IMR-90 (cell line): ENCODE measurements at regions not wholly inside any gene's neighbourhood (a gene's known extent, or its start where the extent isn't known, plus 50 kb on each side); places are given as distances from the start of the nearest gene placed in this dataset.

Experiments used
- ATAC-seq: fragments of 200-7000 bp; cut with Tn5 transposase; 2 replicates; pipeline ENCODE4 v1.9.1; 2020; ENCODE audit warnings: low read depth, mild to moderate bottlenecking, moderate library complexity
- BruUV-seq: library from RNA; stranded (reverse); fragments of 400-500 nt; replicated peaks from 2 replicates; lab custom pipeline; 2021; lab: Mats Ljungman, UMichigan
- CTCF ChIA-PET: fragments of 300-600 bp; formaldehyde crosslinking; extraction: SDS; loops from one replicate; lab custom pipeline; 2021; ENCODE audit warnings: antibody characterized with exemption; lab: Yijun Ruan, JAX
- POLR2A ChIA-PET: fragments of 300-600 bp; sonication (Branson Sonifier 250); formaldehyde crosslinking; loops from one replicate; lab custom pipeline; 2022; ENCODE audit warnings: antibody characterized with exemption; ENCODE audit not compliant: unreplicated experiment; lab: Charles Lee
- DNase-seq: peaks from one replicate; pipeline ENCODE4 v3.0.0; 2013
- H2AFZ ChIP-seq: replicated peaks from 2 replicates; pipeline ENCODE3; 2013; ENCODE audit warnings: low read length, mild to moderate bottlenecking; ENCODE audit not compliant: poor library complexity
- H2AK5ac ChIP-seq: 2 replicates; pipeline ENCODE4 v1.6.1; 2013; ENCODE audit warnings: low read depth, low read length, inconsistent platforms
- H2AK9ac ChIP-seq: replicated peaks from 2 replicates; pipeline ENCODE3; 2013; ENCODE audit warnings: mild to moderate bottlenecking, low read depth, low read length, moderate library complexity; ENCODE audit not compliant: poor library complexity
- H2BK120ac ChIP-seq: 2 replicates; pipeline ENCODE4 v1.6.1; 2013; ENCODE audit warnings: low read depth, low read length, inconsistent platforms
- H2BK15ac ChIP-seq: 3 replicates; pipeline ENCODE4 v1.6.1; 2013; ENCODE audit warnings: low read depth, low read length, inconsistent platforms
- H2BK20ac ChIP-seq: 2 replicates; pipeline ENCODE4 v1.6.1; 2013; ENCODE audit warnings: low read depth, mild to moderate bottlenecking, inconsistent platforms, low read length, moderate library complexity
- H2BK5ac ChIP-seq: 2 replicates; pipeline ENCODE4 v1.6.1; 2013; ENCODE audit warnings: mild to moderate bottlenecking, low read depth, low read length, inconsistent platforms; ENCODE audit not compliant: poor library complexity, severe bottlenecking
- H3K14ac ChIP-seq: replicated peaks from 2 replicates; pipeline ENCODE4 v1.6.1; 2013; ENCODE audit warnings: low read depth, low read length, inconsistent platforms
- H3K18ac ChIP-seq: 2 replicates; pipeline ENCODE4 v1.6.1; 2013; ENCODE audit warnings: low read depth, low read length, control low read depth
- H3K23ac ChIP-seq: 2 replicates; pipeline ENCODE4 v1.6.1; 2013; ENCODE audit warnings: low read depth, low read length, inconsistent platforms
- H3K27ac ChIP-seq: 2 replicates; pipeline ENCODE4 v1.5.1; 2013; ENCODE audit warnings: mild to moderate bottlenecking, control low read depth, low read length; ENCODE audit not compliant: insufficient read depth
- H3K27me3 ChIP-seq: 2 replicates; pipeline ENCODE4 v1.6.1; 2013; ENCODE audit warnings: low read length; ENCODE audit not compliant: control insufficient read depth, insufficient read depth
- H3K36me3 ChIP-seq: 2 replicates; pipeline ENCODE4 v1.6.1; 2013; ENCODE audit warnings: low read length, mixed read lengths; ENCODE audit not compliant: control insufficient read depth, insufficient read depth
- H3K4ac ChIP-seq: 2 replicates; pipeline ENCODE4 v1.6.1; 2013; ENCODE audit warnings: low read depth, low read length, inconsistent platforms
- H3K4me1 ChIP-seq: 2 replicates; pipeline ENCODE4 v1.6.1; 2013; ENCODE audit warnings: low read length, mixed read lengths; ENCODE audit not compliant: control insufficient read depth, insufficient read depth
- H3K4me2 ChIP-seq: 2 replicates; pipeline ENCODE4 v1.6.1; 2013; ENCODE audit warnings: low read depth, mild to moderate bottlenecking, control low read depth, low read length, moderate library complexity
- H3K4me3 ChIP-seq: 2 replicates; pipeline ENCODE4 v1.5.1; 2013; ENCODE audit warnings: low read depth, mild to moderate bottlenecking, control low read depth, low read length, moderate library complexity; ENCODE audit not compliant: insufficient read depth
- H3K56ac ChIP-seq: 2 replicates; pipeline ENCODE4 v1.6.1; 2013; ENCODE audit warnings: low read length, inconsistent platforms; ENCODE audit not compliant: insufficient read depth; ENCODE audit errors: extremely low read depth
- H3K79me1 ChIP-seq, 2 experiments: 2 replicates each; pipeline ENCODE4 v1.6.1; 2013; ENCODE audit warnings: low read length in 2 of 2, inconsistent platforms in 1 of 2, low read depth in 1 of 2
- H3K9ac ChIP-seq: 2 replicates; pipeline ENCODE4 v1.6.1; 2013; ENCODE audit warnings: low read depth, low read length, control low read depth
- H3K9me1 ChIP-seq: 2 replicates; pipeline ENCODE4 v1.6.1; 2013; ENCODE audit warnings: low read length, inconsistent platforms; ENCODE audit not compliant: insufficient read depth
- H3K9me3 ChIP-seq: 2 replicates; pipeline ENCODE4 v1.6.1; 2013; ENCODE audit warnings: low read length; ENCODE audit not compliant: control insufficient read depth, insufficient read depth
- H4K20me1 ChIP-seq: 2 replicates; pipeline ENCODE4 v1.6.1; 2013; ENCODE audit warnings: low read length, inconsistent platforms; ENCODE audit not compliant: insufficient read depth
- H4K5ac ChIP-seq: 2 replicates; pipeline ENCODE4 v1.6.1; 2013; ENCODE audit warnings: mild to moderate bottlenecking, low read depth, low read length, control low read depth
- H4K8ac ChIP-seq, 2 experiments: 2 replicates each; pipeline ENCODE4 v1.6.1; 2013; ENCODE audit warnings: low read depth in 2 of 2, low read length in 2 of 2, control low read depth in 1 of 2, inconsistent platforms in 1 of 2
- H4K91ac ChIP-seq: 2 replicates; pipeline ENCODE4 v1.6.1; 2013; ENCODE audit warnings: low read depth, low read length, inconsistent platforms; ENCODE audit not compliant: insufficient read depth
- BHLHE40 ChIP-seq: fragments of 150-350 bp; IDR thresholded peaks from 2 replicates; pipeline ENCODE4 v1.6.1; 2016; ENCODE audit warnings: mild to moderate bottlenecking, low read depth, low read length
- CEBPB ChIP-seq: IDR thresholded peaks from 2 replicates; pipeline ENCODE4 v1.6.1; 2012; ENCODE audit warnings: low read depth, low read length, improper control_type of control experiment
- CHD1 ChIP-seq: IDR thresholded peaks from 2 replicates; pipeline ENCODE4 v1.6.1; 2012; ENCODE audit warnings: low read depth, low read length, improper control_type of control experiment
- CTCF ChIP-seq: conservative IDR thresholded peaks from 2 replicates; pipeline ENCODE4 v1.5.1; 2012; ENCODE audit warnings: mild to moderate bottlenecking, low read depth, low read length, improper control_type of control experiment
- ELK1 ChIP-seq: fragments of 150-350 bp; IDR thresholded peaks from 2 replicates; pipeline ENCODE4 v1.6.1; 2016; ENCODE audit warnings: low read depth, mild to moderate bottlenecking, low read length, moderate library complexity, borderline replicate concordance
- FOS ChIP-seq: fragments of 150-350 bp; IDR thresholded peaks from 2 replicates; pipeline ENCODE4 v1.6.1; 2016; ENCODE audit warnings: low read depth, low read length
- MAFK ChIP-seq: IDR thresholded peaks from 2 replicates; pipeline ENCODE4 v1.6.1; 2012; ENCODE audit warnings: low read depth, low read length, improper control_type of control experiment
- MAZ ChIP-seq: IDR thresholded peaks from 2 replicates; pipeline ENCODE4 v1.6.1; 2012; ENCODE audit warnings: low read depth, mild to moderate bottlenecking, low read length, improper control_type of control experiment, moderate library complexity, borderline replicate concordance
- MXI1 ChIP-seq: IDR thresholded peaks from 2 replicates; pipeline ENCODE4 v1.6.1; 2012; ENCODE audit warnings: low read depth, mild to moderate bottlenecking, low read length, moderate library complexity, borderline replicate concordance
- NFE2L2 ChIP-seq: fragments of 150-350 bp; IDR thresholded peaks from 2 replicates; pipeline ENCODE4 v1.6.1; 2016; ENCODE audit warnings: low read depth, mild to moderate bottlenecking, low read length
- POLR2A ChIP-seq: IDR thresholded peaks from 2 replicates; pipeline ENCODE4 v1.6.1; 2012; ENCODE audit warnings: mild to moderate bottlenecking, low read depth, low read length
- RAD21 ChIP-seq: IDR thresholded peaks from 2 replicates; pipeline ENCODE4 v1.6.1; 2012; ENCODE audit warnings: low read length, improper control_type of control experiment
- RCOR1 ChIP-seq: IDR thresholded peaks from 2 replicates; pipeline ENCODE4 v1.6.1; 2012; ENCODE audit warnings: mild to moderate bottlenecking, low read length, improper control_type of control experiment; ENCODE audit not compliant: insufficient replicate concordance
- RFX5 ChIP-seq: IDR thresholded peaks from 2 replicates; pipeline ENCODE4 v1.8.0; 2012; ENCODE audit warnings: low read depth, mild to moderate bottlenecking, low read length, moderate library complexity
- SMC3 ChIP-seq: fragments of 150-350 bp; IDR thresholded peaks from 2 replicates; pipeline ENCODE4 v1.6.1; 2016; ENCODE audit warnings: low read depth, mild to moderate bottlenecking, antibody characterized with exemption, low read length, moderate library complexity
- USF2 ChIP-seq: fragments of 150-350 bp; IDR thresholded peaks from 2 replicates; pipeline ENCODE4 v1.6.1; 2017; ENCODE audit warnings: mild to moderate bottlenecking, antibody characterized with exemption, low read length, low read depth
- WGBS, 2 experiments: methylation state at CpG; one replicate each; pipeline versions ENCODE4 v1.1.5 to v1.1.7; 2013; ENCODE audit warnings: missing lambda C conversion rate in 2 of 2; ENCODE audit not compliant: insufficient read length in 1 of 2; ENCODE audit errors: extremely low coverage in 2 of 2; 5-methylcytosine and 5-hydroxymethylcytosine counted together
- dilution Hi-C: fragments of 300-500 bp; cut with HindIII; formaldehyde crosslinking; loops from one replicate; pipeline ENCODE4 v1.14.3; 2018; ENCODE audit warnings: low sequenced_read_pairs; ENCODE audit not compliant: unreplicated experiment
- in situ Hi-C: fragments of 300-500 bp; cut with MboI; formaldehyde crosslinking; loops from 3 replicates; pipeline ENCODE4 v1.14.3; 2019; ENCODE audit warnings: low sequenced_read_pairs, inconsistent platforms, mixed read lengths
- intact Hi-C: fragments of 100-400 bp; cut with micrococcal nuclease; formaldehyde crosslinking; loops from 2 replicates; pipeline ENCODE4 v1.10.0; 2022

GRCh38 chr1:99371413-99371812 is 107.1 kb downstream of the PLPPR4 start:
- Histone ChIP-seq H3K56ac (no peak overlapping the region), H2AFZ (no peak overlapping the region), H3K4ac (no peak overlapping the region), H3K9me1 (no peaks in the 10 kb centered on the region), H3K9me3 (no peaks in the 10 kb centered on the region), H3K4me1 (no peaks in the 10 kb centered on the region), H3K36me3 (no peaks in the 10 kb centered on the region), H4K91ac (no peak overlapping the region), H3K14ac (no peak overlapping the region), H2BK5ac (no peak overlapping the region), H2BK15ac (no peak overlapping the region), H2BK120ac (no peak overlapping the region), H3K9ac (no peak overlapping the region), H3K23ac (no peak overlapping the region), H3K79me1 (no peaks in the 10 kb centered on the region), H3K27me3 (no peaks in the 10 kb centered on the region), H3K4me2 (no peak overlapping the region), H3K27ac (no peak overlapping the region), H2AK5ac (no peak overlapping the region), H3K4me3 (no peak overlapping the region), H4K8ac (no peak overlapping the region), H4K20me1 (no peaks in the 10 kb centered on the region), H2BK20ac (no peak overlapping the region), H2AK9ac (no peak overlapping the region), H4K5ac (no peak overlapping the region), H3K18ac (no peak overlapping the region)
- no peak for ATAC-seq
- TF ChIP-seq CHD1: no peak
- no peak for TF ChIP-seq MAZ
- TF ChIP-seq ELK1: no peak
- no peak for TF ChIP-seq POLR2A
- TF ChIP-seq NFE2L2: no peak
- TF ChIP-seq MAFK: no peak
- TF ChIP-seq SMC3: no peak
- TF ChIP-seq FOS: no peak
- no peak for TF ChIP-seq RCOR1
- no peak for TF ChIP-seq RFX5
- TF ChIP-seq BHLHE40: no peak
- no peak for TF ChIP-seq USF2
- TF ChIP-seq RAD21: no peak
- TF ChIP-seq MXI1: no peak
- TF ChIP-seq CTCF: no peak
- TF ChIP-seq CEBPB: no peak
- no peak for DNase-seq
- POLR2A ChIA-PET: no interaction called here
- BruUV-seq: no TSS peak
- no CpG with 5 or more reads among the region's 1 CpG for WGBS, 2 experiments
- CTCF ChIA-PET: no interaction called here
- intact Hi-C loops (no loop called here), dilution Hi-C loops (no loop called here), in situ Hi-C loops (no loop called here)
